Islet of Langerhans (tissue), 1 donor: ENCODE measurements at regions not wholly inside any gene's neighbourhood (a gene's known extent, or its start where the extent isn't known, plus 50 kb on each side); places are given as distances from the start of the nearest gene placed in this dataset.

Experiments used
- FAIRE-seq: peaks from one replicate; lab custom pipeline; 2011; peaks lifted over from hg19 to GRCh38; lab: Jason Lieb, UNC

- FAIRE-seq = no peak
Observed at GRCh38 chr1:55968661-55969060, 610.7 kb downstream of the PLPP3 start.

DNA sequence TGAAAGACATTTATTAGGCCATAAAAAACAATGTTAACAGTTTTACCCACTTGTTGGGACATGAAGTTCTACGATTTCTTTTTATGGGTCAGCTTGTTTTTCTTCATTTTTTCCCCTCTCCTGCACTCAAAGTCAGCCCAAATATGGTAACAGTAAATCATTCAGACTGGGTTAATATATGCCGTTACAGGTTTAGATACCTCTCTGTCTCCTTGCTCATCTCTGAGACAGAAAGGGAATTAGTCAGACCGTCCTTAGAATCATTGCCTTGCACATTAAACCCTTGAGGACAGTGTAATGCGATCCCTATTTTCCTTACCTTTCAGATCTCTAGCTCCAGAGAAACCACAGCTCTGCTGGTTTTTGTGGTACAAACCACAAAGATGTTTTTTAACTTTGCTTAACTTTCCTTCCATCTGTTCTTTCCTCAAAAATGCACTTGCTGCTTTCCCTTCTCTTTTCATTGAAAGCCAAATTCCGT is 613.3 kb downstream of the PLPP3 start:
- no peak for FAIRE-seq

DNA sequence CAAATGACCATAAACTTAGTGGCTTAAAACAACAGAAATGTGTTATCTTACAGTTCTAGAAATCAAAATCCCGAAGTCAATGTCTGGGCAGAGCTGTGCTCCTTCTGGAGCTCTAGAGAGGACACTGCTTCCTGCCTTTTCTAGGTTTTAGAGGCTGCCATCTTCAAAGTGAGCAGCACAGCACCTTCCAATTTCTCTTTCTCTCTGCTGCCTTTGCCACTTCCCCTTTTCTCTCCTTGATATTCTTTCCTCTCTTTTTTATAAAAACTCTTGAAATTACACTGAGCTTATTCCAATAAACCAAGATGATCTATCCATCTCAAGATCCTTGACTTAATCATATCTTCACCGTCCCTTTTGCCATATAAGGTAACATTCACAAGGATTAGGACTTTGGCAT is 616.9 kb downstream of the PLPP3 start:
- no peak for FAIRE-seq

DNA sequence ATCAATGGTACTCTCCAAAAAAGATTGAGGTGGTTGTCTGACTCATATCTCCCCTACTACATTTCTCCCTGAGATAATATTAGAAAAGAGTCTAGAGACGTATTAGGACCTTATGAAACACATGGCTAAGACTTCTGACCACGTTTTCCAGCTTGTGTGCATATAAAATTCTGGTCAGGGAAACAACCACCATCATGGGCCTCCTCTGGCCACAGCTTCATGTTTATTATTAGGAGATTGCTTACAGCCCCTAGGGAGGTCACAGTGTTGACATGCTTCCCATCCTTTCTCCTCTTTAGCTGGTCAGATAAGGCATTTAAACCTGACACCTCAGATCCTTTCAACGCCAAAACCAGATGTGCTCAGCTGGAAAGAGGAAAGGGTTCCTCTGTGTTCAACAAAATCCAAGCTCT is 620.2 kb downstream of the PLPP3 start:
- no peak for FAIRE-seq

- FAIRE-seq = no peak
Observed at GRCh38 chr1:55958498-55958897, 620.9 kb downstream of the PLPP3 start.

- FAIRE-seq = no peak
Observed at GRCh38 chr1:55957276-55957675, 622.1 kb downstream of the PLPP3 start.

DNA sequence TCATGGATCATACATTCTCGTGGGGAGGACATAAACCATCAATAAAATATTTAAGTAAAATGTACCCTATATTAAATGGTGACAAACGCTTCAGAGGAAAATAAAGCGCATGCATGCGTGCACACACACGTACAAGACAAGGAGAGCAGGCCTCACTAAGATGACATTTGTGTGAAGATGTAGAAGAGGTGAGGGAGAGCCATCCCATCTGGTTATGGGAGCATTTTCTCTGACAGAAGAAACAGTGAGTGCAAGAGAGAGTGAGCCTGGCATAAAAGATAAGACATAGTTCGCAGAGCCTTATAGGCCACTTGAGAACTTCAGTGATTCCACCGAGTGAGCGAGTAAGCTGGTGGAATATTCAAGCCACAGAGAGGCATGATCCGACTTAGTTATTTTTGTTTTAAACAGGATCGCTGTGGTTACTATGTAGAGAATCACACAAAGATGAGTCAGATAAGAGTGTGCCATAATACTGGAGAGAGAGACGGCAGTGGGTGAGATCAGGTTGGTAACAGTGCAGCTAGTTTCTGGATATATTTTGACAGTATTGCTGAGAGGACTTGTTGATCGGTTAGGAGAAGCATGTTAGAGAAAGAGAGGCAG is 624.2 kb downstream of the PLPP3 start:
- no peak for FAIRE-seq

DNA sequence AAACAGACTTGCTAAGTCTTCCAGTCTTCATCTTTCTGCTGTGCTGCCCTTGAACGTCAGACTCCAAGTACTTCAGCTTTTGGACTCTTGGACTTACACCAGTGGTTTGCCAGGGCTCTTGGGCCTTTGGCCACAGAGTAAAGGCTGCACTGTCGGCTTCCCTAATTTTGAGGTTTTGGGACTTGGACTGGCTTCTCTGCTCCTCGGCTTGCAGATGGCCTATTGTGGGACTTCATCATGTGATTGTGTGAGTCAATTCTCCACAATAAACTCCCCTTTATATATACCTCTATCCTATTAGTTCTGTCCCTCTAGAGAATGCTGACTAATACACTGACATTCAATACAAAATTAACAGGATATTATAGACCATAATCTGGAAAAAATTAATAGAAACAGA is 628.1 kb downstream of the PLPP3 start:
- FAIRE-seq = no peak

- FAIRE-seq = no peak
Observed at GRCh38 chr1:55947446-55947845, 631.9 kb downstream of the PLPP3 start.

DNA sequence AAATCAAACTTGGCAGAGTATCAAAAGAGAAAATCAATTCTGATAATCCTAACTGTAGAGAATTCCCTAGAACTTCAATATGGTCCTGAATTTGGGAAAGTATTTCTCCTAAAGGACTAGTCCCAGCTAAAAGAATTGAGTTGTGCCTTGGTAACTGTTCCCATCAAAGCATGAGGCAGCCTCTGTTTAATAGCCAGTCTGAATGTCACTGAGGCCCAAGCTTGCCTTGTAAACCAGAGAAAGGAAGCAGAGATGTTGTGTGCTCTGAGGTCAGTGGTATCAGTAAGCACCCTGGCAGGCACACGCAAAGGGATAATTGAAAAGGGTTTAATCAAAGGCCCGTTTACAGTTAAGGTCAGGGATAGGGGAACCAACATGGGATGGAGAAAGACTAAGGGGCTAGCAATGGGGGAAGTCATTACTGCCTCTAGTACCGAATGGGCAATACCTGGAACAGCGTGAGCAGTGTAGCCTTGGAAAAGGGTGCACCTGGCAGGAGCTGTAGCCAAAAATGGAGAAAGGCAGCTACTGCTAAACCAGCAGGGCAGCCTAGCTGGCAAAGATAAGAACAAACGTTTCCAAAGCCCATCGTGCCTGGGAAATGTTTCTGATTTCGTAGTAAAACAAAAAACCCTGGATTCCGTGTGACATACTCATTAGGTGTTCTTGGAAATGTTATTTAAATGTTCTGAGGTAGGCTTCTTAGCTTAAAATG is 635.5 kb downstream of the PLPP3 start:
- no peak for FAIRE-seq

- no peak for FAIRE-seq
Observed at GRCh38 chr1:55943012-55943411, 636.4 kb downstream of the PLPP3 start.

DNA sequence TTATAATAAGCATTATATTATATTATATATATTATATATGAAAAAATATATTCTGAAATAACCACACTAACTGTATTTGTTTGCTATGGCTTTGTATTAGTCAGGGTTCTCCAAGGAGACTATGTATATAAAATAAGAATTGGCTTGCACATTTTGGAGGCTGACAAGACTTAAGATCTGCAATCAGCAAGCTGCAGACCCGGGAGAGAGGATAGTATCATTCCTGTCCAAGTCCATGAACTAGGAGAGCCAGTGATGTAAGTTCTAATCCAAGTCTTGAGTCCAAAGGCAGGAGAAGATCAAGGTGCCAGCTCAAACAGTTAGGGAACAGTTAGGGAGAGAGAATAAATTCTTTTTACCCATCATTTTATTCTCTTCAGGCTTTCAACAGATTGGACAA is 639.5 kb downstream of the PLPP3 start:
- no peak for FAIRE-seq

DNA sequence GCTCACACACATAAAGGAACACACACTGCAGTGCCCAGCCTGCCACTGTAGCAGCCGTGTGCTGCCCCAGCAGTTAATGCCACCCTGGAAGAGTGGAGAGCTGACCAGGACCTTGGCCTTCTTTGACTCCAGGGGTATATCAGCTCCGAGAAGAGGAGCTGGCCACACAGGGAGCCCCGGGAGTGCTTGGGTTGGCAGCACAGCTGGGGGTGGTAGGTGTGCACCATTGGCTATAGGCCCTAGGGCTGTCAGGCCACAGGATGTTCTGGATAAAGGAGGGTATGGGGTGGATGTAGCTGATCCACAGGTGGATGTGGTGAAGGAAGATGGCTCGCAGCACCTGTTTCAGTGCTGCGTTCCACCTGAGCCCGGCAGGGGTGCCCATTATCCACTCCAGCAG is 640.5 kb downstream of the PLPP3 start:
- no peak for FAIRE-seq

GRCh38 chr1:55938376-55938850 is 641.0 kb downstream of the PLPP3 start:
- FAIRE-seq = no peak

- no peak for FAIRE-seq
Observed at GRCh38 chr1:55937840-55938375, 641.5 kb downstream of the PLPP3 start.

- FAIRE-seq = no peak
Observed at GRCh38 chr1:55935236-55935635, 644.1 kb downstream of the PLPP3 start.

- FAIRE-seq = no peak
Observed at GRCh38 chr1:55932402-55932801, 647.0 kb downstream of the PLPP3 start.

DNA sequence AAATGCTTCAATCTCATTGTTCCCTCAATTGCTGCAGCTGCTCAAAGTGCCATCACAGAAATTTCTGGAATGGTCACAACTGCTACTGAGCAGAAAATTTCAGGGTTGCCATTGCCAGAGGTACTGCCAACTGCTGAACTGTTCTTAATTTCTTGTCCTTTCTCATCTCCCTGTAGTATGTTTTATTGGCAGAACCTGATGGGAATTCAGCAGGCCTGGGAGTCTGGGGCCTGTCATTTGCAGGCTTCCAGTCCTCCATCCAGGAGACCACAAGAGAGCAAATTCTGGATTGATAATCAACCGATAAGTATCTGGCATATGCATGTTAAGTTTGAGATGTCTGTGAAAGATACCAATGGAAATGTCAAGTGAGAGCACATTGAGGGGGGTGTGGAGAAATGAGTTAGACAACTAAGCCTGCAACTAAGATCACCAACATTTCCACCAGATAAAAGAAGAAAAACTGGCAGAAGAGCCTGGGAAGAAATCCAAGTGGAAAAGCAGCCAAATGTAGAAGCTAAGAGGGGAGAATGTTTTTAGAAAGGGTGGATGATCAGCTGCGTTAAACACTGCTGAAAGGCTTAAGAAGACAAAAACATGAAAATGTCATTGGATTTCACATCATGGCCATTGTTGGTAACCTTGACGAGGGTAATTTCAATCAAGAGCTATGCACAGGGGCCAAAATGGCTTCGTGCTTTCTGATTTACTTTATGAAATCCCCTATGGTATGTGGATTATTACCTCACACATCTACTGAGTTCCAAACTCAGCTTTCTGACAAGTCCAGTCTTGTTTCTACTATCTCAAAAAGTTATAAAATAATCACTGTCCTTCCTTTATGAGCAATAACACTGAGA is 648.1 kb downstream of the PLPP3 start:
- no peak for FAIRE-seq

- no peak for FAIRE-seq
Observed at GRCh38 chr1:55929652-55930051, 649.7 kb downstream of the PLPP3 start.

GRCh38 chr1:55928576-55928975 is 650.8 kb downstream of the PLPP3 start:
- FAIRE-seq = no peak

DNA sequence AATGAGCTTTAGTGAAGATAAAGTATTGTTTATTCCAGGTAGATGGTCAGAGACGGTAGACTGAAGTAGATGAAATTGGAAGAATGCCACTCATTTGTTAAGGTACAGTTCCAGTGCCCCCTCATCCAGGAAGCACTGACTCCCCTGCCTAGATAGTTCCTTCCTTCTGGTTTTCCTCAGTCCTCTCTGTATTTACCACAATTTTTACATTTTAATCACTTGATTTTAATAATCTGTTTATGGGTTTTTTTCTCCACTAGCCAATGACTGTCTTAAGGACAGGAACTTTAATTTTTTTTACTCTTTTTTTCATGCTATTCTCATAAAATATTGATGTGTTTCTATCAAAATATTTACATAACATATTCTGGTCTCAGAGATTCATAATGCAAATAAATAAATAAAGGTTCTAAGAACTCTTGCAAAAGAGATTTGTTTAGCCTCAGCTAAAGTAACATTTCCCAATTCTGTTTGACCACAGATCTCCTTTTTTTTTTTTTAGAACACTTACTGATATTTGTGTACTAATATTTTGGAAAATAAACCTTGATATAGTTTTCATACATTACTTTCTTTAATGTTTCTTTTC is 651.6 kb downstream of the PLPP3 start:
- FAIRE-seq = no peak

GRCh38 chr1:55926906-55927471 is 652.4 kb downstream of the PLPP3 start:
- no peak for FAIRE-seq
